Loucy (cell line): ENCODE measurements at regions not wholly inside any gene's neighbourhood (a gene's known extent, or its start where the extent isn't known, plus 50 kb on each side); places are given as distances from the start of the nearest gene placed in this dataset.

ENCODE experiments used
- H2AFZ ChIP-seq: fragments of 200-600 bp; sonication (generic); 2 replicates; pipeline ENCODE4 v1.6.0; 2016; ENCODE audit warnings: antibody characterized with exemption, mild to moderate bottlenecking, low read length, moderate library complexity
- H3F3A ChIP-seq: fragments of 200-600 bp; 2 replicates; pipeline ENCODE4 v1.6.0; 2016; ENCODE audit warnings: antibody characterized with exemption, low read depth, mild to moderate bottlenecking
- H3K27me3 ChIP-seq: fragments of 200-600 bp; sonication (generic); 2 replicates; pipeline ENCODE4 v1.6.1; 2014; ENCODE audit warnings: low read length, mild to moderate bottlenecking; ENCODE audit not compliant: insufficient read depth, poor library complexity, severe bottlenecking
- H3K36me3 ChIP-seq: fragments of 200-600 bp; sonication (generic); 2 replicates; pipeline ENCODE4 v1.6.1; 2016; ENCODE audit warnings: low read length; ENCODE audit not compliant: insufficient read depth
- H3K4me1 ChIP-seq: fragments of 200-600 bp; sonication (generic); 2 replicates; pipeline ENCODE4 v1.5.1; 2014; ENCODE audit warnings: low read length, mild to moderate bottlenecking; ENCODE audit not compliant: insufficient read depth, poor library complexity, severe bottlenecking
- H3K4me2 ChIP-seq: fragments of 200-600 bp; sonication (generic); 2 replicates; pipeline ENCODE4 v1.6.0; 2014; ENCODE audit warnings: antibody characterized with exemption, low read length, low read depth, mild to moderate bottlenecking; ENCODE audit not compliant: poor library complexity, severe bottlenecking
- H3K4me3 ChIP-seq: fragments of 200-600 bp; sonication (generic); 2 replicates; pipeline ENCODE4 v1.5.1; 2014; ENCODE audit warnings: low read length, mild to moderate bottlenecking, mixed read lengths; ENCODE audit not compliant: poor library complexity, severe bottlenecking
- H3K79me2 ChIP-seq: fragments of 200-600 bp; sonication (generic); 2 replicates; pipeline ENCODE4 v1.6.1; 2014; ENCODE audit warnings: low read length; ENCODE audit not compliant: insufficient read depth
- H3K9ac ChIP-seq: fragments of 200-600 bp; sonication (generic); 2 replicates; pipeline ENCODE4 v1.6.0; 2014; ENCODE audit warnings: mild to moderate bottlenecking, low read depth, low read length, moderate library complexity; ENCODE audit not compliant: poor library complexity, severe bottlenecking
- H3K9me2 ChIP-seq: fragments of 200-600 bp; sonication (generic); replicated peaks from 2 replicates; pipeline ENCODE4 v1.6.1; 2016; ENCODE audit warnings: low read depth, low read length, mixed read lengths
- H3K9me3 ChIP-seq: fragments of 200-600 bp; sonication (generic); 2 replicates; pipeline ENCODE4 v1.6.1; 2014; ENCODE audit warnings: mild to moderate bottlenecking, antibody characterized with exemption, low read length, low read depth; ENCODE audit not compliant: insufficient read depth
- H4K20me1 ChIP-seq: fragments of 200-600 bp; sonication (generic); 2 replicates; pipeline ENCODE4 v1.6.0; 2014; ENCODE audit warnings: antibody characterized with exemption, low read length, mild to moderate bottlenecking; ENCODE audit not compliant: insufficient read depth, poor library complexity, severe bottlenecking
- EZH2phosphoT487 ChIP-seq: fragments of 200-600 bp; IDR thresholded peaks from 2 replicates; pipeline ENCODE4 v1.6.1; 2018; ENCODE audit warnings: antibody characterized with exemption, mild to moderate bottlenecking, moderate library complexity, borderline replicate concordance
- TF ChIP-seq, protein P1 (sequence below): fragments of 200-600 bp; sonication (generic); conservative IDR thresholded peaks from 2 replicates; pipeline ENCODE4 v1.5.1; 2014; ENCODE audit warnings: mild to moderate bottlenecking, antibody characterized with exemption, low read length

DNA sequence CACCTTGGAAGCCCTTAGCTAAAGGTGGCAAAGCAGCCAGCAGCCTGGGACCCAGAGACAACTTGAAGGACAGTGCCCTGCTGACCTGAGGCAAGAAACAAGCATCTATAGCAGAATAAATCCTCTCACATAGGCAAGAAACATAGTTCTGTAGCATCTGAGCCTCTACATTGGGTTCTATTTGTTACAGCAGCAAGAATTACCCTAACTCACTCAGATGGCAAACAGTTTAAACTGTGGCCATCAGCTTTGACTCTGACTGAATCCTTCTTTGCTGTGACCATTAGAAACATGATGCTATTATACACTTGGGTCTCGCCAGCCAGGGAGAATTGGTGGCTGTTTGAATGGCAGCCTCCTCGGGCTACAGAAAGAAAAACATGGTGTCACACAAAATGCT, 53.1 kb upstream of the CCL1 start:
- H2AFZ ChIP-seq, result no peak overlapping the region

DNA sequence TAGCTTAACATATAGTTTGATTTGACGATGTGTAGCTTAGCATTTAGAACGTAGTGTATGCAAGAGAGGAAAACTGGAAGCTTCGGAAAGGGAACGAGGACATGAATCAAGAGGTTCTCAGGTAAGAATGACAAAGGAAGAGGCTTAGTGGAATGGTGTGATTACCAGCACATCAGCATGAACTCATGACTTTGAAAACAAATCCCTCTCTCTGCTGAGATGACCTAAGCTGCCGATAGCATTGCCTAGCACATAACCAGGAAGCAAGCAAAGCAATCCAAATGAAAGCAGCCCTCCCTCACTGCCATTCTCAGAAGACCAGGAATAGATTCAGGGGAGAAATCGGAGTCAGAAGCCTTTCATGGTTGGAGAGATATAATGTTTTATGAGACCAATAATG, 51.3 kb upstream of the CCL1 start:
- H3K4me2 ChIP-seq, result no peak overlapping the region
- H3K4me3 ChIP-seq, result no peak overlapping the region
- H3F3A ChIP-seq, result no peaks in the 10 kb centered on the region
- 0 out of 2 replicates have a peak overlapping the region, but pooled peaks have one; percentile 7 for H2AFZ ChIP-seq
- H3K4me1 ChIP-seq, result peaks cover 25% of the 10 kb centered on the region
- no peaks in the 10 kb centered on the region for H4K20me1 ChIP-seq
- H3K9me2 ChIP-seq, result no peaks in the 10 kb centered on the region
- H3K36me3 ChIP-seq, result no peaks in the 10 kb centered on the region
- no peaks in the 10 kb centered on the region for H3K9me3 ChIP-seq
- H3K9ac ChIP-seq, result peak overlapping the region; percentile 33
- TF ChIP-seq, protein P1, sequence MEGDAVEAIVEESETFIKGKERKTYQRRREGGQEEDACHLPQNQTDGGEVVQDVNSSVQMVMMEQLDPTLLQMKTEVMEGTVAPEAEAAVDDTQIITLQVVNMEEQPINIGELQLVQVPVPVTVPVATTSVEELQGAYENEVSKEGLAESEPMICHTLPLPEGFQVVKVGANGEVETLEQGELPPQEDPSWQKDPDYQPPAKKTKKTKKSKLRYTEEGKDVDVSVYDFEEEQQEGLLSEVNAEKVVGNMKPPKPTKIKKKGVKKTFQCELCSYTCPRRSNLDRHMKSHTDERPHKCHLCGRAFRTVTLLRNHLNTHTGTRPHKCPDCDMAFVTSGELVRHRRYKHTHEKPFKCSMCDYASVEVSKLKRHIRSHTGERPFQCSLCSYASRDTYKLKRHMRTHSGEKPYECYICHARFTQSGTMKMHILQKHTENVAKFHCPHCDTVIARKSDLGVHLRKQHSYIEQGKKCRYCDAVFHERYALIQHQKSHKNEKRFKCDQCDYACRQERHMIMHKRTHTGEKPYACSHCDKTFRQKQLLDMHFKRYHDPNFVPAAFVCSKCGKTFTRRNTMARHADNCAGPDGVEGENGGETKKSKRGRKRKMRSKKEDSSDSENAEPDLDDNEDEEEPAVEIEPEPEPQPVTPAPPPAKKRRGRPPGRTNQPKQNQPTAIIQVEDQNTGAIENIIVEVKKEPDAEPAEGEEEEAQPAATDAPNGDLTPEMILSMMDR, result no peak
- no peak for TF ChIP-seq EZH2phosphoT487
- no peaks in the 10 kb centered on the region for H3K27me3 ChIP-seq
- no peaks in the 10 kb centered on the region for H3K79me2 ChIP-seq

More for the DNA sequence above, 53.1 kb upstream of the CCL1 start:
- TF ChIP-seq EZH2phosphoT487, result no peak
- TF ChIP-seq, protein P1, result no peak
- H3K9me2 ChIP-seq, result no peaks in the 10 kb centered on the region
- no peaks in the 10 kb centered on the region for H3F3A ChIP-seq
- H3K36me3 ChIP-seq, result no peaks in the 10 kb centered on the region
- H3K4me3 ChIP-seq, result no peak overlapping the region
- H3K79me2 ChIP-seq, result no peaks in the 10 kb centered on the region
- no peak overlapping the region for H3K9ac ChIP-seq
- no peaks in the 10 kb centered on the region for H3K27me3 ChIP-seq
- no peak overlapping the region for H3K4me2 ChIP-seq
- no peaks in the 10 kb centered on the region for H4K20me1 ChIP-seq
- no peaks in the 10 kb centered on the region for H3K9me3 ChIP-seq
- peaks cover 25% of the 10 kb centered on the region for H3K4me1 ChIP-seq

- no peaks in the 10 kb centered on the region for H3K27me3 ChIP-seq
- H2AFZ ChIP-seq, result 0 out of 2 replicates have a peak overlapping the region, but pooled peaks have one; percentile 7
- H3K4me3 ChIP-seq, result no peak overlapping the region
- H3K9ac ChIP-seq, result peak overlapping the region; percentile 33
- H3K9me3 ChIP-seq, result no peaks in the 10 kb centered on the region
- peaks cover 25% of the 10 kb centered on the region for H3K4me1 ChIP-seq
- no peaks in the 10 kb centered on the region for H4K20me1 ChIP-seq
- peak overlapping the region; percentile 22 for H3K4me2 ChIP-seq
- H3K36me3 ChIP-seq, result no peaks in the 10 kb centered on the region
- TF ChIP-seq, protein P1, result no peak
- TF ChIP-seq EZH2phosphoT487, result no peak
- H3K79me2 ChIP-seq, result no peaks in the 10 kb centered on the region
- H3K9me2 ChIP-seq, result no peaks in the 10 kb centered on the region
- H3F3A ChIP-seq, result no peaks in the 10 kb centered on the region
Observed at GRCh38 chr17:34413443-34414119, 50.5 kb upstream of the CCL1 start.
